HG03565 (cell line): ENCODE measurements at regions not wholly inside any gene's neighbourhood (a gene's known extent, or its start where the extent isn't known, plus 50 kb on each side); places are given as distances from the start of the nearest gene placed in this dataset.
"Not testable (repeated sequence)": the region's sequence is repeated elsewhere in the genome, so short reads cannot be mapped to it uniquely, and the experiment has no call there.

Experiments
- ATAC-seq: cut with Tn5 transposase; IDR thresholded peaks from one replicate; pipeline ENCODE4 v1.9.1; 2021; ENCODE audit warnings: mild to moderate bottlenecking, moderate library complexity; ENCODE audit not compliant: unreplicated experiment

DNA sequence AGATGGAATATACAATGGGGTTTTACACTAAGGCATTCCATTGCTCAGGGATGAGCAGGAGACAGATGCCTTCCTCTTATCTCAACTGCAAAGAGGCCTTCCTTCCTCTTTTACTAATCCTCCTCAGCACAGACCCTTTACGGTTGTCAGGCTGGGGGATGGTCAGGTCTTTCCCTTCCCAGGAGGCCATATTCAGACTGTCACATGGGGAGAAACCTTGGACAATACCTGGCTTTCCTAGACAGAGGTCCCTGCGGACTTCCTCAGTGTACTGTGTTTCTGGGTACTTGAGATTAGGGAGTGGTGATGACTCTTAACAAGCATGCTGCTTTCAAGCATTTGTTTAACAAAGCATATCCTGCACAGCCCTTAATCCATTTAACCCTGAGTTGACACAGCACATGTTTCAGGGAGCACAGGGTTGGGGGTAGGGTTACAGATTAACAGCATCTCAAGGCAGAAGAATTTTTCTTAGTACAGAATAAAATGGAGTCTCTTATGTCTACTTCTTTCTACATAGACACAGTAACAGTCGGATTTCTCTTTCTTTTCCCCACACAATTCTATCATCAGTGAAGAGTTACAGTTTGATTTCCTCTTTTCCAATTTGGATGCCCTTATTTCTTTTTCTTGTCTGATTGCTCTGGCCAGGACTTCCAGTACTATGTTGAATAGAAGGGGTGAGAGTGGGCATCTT is 737.1 kb downstream of the TRHDE start:
- not testable (repeated sequence) for ATAC-seq

DNA sequence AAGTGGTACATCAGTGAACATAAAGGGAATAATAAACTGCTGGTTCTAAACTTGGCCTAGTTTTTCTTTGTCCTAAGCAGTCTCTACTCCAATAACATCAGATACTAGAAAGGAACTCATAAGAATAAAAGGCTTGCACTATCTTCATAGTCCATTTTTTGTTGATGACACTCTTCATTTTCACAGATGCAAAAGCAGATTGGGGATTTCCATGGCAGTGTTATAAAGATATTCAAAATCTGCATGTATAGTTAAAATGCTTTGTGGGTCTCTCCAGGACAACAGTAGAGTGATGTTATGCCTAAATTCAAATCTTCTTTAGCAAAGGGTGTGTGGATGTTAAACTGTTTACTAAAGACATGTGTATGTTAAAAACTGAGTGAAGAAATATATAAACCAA is 745.8 kb downstream of the TRHDE start:
- no peak for ATAC-seq

DNA sequence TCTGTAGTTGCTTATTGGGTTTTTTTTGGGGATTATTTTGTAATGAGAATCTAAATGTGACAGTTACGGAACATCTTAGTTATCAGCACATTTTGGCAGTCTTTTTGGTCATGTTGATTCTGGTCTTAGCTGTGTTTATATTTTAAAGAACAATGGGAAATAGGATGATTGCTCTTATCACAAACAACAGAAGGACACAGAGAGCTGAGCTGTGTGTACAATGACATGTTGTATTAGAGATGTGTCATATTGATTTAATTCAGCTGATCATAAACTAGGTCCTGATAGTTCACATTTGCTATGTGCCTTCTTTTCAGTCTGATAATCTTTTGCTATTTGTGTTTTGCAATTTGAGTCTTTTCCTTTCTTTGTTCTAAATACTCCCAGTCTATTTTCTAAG is 781.7 kb downstream of the TRHDE start:
- ATAC-seq: no peak

DNA sequence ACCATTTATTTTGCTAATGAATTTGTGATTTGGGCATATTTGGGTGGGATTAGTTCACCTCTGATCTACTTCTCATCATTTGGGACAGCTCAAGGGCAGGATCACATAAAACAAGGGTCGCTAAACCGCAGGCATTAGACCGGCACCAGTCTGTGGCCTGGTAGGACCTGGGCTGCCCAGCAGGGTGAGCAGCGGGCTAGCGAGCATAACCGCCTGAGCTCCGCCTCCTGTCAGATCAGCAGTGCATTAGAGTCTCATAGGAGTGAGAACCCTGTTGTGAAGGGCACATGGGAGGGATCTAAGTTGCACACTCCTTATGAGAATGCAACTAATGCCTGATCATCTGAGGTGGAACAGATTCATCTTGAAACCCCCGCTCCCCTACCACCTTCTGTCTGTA is 785.3 kb downstream of the TRHDE start:
- no peak for ATAC-seq

DNA sequence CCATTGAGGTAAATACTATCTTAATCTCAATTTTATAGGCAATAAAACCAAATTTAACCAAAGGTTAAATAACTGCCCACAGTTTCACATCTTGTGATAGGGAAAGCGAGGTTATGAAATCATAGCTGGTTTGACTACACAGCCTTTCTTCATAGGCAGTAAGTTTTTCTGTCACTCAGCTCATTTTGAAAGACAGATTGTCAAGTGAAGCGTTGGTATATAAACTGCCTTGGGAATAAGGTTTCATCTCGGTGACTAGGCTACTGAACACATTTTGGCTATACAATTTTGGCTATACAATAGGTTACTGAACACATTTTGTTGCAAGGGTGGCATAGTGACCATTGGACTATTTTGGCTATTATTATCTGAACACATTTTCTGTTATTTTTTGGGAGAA is 793.7 kb downstream of the TRHDE start:
- ATAC-seq: no peak

DNA sequence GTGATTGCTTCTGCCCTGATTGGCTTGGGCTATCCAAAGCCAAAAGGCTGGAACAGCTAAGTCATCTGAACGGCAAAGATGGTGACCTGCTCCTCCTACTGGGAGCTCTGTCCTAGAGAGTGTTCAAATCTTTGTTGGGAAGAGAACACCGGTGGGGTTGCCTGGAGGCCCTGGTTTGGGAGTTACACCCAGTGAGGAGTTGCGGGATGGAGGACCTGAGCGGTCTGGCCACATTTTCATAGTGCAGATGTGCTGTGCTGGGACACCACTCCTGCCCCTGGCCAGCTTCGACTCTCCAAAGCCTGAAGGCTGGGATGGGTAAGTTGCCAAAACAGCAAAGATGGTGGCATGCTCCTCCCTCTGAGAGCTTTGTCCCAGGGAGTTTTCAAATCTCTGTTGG is 795.4 kb downstream of the TRHDE start:
- no peak for ATAC-seq

DNA sequence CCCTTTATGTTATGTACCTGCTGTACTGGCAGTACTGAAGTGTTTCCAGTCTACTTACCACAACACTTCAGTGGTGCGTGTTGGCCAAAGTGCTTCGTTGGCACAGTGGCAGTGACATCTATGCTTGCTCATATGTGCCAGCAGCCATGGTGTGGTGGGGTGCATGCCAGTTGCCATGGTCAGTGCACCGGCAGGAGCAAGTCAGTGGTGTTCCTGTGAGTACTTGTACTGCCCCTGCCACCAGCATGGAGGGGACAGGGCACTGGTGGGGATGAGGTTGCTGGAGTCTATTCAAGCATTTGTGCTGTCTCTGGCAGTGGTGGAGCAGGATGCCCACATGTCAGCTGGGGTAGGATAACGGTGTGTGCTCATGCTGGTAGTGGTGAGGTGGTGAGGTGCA is 800.0 kb downstream of the TRHDE start:
- no peak for ATAC-seq

DNA sequence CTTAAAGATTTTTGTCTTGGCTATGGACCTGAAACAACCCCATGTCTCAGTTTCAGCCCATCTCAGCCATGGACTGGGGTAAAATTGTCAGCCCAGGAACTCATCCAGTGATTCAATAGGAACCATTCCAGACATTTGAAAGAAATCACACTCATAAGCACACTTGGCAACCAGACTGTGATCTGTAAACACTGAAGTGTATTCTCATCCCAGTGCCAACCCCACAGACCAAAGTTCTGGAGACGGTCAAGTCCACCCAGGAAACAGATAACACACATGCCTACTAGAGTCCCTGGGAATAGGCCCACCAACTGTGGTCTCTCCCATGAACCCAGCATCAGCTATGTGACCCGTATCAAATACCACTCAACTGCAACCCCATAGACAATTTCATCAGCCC is 804.6 kb downstream of the TRHDE start:
- ATAC-seq: no peak

DNA sequence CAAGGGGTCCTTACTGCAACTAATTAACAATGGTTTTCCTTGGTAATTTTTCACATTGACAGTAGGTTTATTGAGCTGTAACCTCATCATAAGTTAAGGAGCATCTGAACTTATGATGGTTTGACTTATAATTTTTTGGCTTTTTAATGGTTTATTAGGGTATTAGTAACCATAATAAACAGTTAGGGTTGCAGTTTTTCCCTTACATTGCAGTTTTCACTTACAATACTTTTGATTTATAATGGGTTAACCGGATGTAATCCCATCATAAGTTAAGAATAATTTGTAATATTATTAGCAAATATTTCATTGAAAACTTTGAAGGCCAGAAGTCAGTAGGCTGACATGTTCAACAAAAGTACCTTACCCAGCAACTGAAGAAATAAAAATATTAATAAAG is 811.6 kb downstream of the TRHDE start:
- ATAC-seq: no peak

DNA sequence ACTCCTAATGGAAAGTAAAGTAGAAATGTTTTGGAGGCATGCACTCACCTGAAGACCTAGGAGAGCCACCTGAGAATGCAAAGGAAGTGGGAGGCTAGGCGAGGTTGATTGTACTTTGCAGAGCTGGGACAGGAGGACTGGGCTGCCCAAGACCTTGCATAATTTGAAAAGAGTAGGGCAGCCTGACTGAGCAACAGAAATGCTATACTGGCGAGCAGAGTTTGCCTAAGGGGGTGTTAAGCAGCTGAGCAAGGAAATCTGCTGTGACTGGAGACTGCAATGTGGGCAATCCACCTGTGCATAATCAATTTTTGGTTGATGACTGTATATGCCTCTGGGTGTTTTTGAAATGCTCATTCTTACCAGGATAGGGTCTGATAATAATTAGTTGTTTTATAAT is 834.1 kb downstream of the TRHDE start:
- ATAC-seq: no peak

DNA sequence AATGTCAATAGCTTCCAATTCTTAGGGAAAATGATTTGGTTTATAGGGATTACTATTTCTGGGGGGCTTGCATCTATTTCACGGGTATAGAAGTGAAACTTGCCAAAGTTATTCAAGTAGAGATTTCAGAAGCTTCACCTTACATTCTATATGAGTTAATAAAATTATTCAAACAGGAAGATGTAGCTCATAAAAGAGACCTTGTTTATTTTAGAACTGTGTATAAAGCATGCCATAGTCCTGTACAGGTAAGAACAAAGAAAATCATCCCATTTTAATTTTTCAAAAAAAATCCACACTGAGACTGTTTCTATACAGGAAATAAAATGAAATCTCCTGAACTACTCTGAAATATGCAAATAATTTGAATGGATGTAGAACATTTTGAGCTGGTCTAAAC is 834.7 kb downstream of the TRHDE start:
- ATAC-seq: no peak

DNA sequence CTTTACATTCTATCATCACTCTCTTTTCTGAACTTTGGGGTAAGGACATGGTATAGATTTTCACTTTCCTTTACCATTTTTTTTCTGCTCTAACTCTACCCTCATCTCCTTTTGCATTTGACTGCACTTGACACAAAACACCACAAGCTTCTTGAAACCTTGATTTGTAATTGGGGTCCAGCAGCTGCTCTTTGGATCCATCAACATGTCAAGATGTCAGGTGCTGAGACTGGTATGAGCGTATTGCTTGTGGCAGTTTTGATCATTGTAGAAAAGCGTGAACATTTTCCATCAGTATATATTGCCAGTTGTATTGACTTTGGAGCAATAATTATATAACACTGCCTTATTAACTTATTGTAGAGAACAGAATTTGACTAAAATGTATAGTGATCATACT is 838.6 kb downstream of the TRHDE start:
- ATAC-seq: no peak

DNA sequence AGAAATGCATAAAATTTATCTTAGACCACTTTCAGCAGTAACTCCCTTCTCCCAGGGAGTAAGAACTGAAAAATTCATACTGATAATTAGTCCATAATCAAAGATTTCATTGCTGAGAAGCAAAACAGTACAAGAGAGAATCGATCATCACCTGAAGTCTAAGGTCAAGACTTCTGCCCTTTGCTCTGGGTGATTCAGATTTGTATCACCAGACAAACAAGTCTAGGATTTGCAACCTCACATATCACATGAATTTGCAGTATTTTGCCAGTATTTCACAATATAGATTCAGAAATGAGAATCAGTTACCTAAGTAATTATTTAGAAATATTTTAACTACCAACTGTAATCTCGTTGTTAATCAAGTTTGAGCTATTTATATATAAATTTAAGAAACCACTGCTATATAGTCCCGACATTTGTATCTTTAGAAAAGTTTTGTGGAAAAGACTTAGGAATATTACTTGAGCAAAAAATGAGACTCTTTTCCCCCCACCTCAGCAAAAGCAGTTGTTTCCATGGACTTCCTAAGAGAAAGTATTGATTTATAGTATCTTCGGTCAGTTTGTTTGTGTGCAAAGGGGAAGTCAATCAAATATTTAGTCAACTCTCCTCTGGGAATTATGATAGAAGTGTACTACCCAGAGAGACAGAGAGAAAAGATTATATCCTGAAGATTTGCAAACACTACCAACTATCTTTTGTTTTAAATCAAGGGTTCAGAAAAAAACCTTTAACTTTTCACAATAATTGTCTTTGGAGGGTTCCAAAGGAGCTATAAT is 840.1 kb downstream of the TRHDE start:
- no peak for ATAC-seq

DNA sequence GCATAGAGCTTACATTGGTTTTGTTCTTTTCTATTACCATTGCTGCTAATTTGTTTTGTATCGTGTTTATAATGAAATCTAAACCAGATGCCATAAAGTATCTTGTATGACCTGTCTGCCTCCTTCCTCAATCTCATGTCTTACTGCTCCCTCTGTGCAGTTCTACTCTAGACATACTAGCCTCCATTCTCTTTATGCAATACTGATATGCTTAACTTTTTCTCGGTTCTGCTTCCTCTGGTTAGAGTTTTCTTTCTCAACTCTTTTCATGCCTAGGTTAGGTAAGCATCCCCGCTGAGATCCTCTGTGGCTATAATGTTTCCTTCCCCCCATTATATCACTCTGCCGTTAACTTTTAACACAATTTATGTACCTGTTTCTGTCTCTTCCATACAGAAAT is 852.3 kb downstream of the TRHDE start:
- ATAC-seq: no peak

DNA sequence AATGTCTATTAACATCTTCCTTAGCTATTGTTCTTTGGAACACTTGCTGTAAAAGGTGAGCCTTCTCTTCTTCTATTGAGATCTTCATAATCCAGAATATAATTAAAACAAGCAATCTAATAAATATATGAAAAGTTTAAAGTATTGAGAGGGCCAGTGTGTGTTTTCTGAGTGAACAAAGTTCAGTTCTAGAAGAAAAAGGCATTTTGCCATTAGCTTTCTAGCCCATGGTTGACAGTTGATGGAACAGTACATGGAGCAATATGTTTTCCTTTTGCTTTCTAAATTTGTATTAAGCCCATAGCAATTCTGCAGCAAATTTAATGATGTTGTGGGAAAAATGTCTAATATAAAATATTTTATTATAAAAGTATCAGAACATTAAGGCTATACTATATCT is 853.0 kb downstream of the TRHDE start:
- no peak for ATAC-seq

DNA sequence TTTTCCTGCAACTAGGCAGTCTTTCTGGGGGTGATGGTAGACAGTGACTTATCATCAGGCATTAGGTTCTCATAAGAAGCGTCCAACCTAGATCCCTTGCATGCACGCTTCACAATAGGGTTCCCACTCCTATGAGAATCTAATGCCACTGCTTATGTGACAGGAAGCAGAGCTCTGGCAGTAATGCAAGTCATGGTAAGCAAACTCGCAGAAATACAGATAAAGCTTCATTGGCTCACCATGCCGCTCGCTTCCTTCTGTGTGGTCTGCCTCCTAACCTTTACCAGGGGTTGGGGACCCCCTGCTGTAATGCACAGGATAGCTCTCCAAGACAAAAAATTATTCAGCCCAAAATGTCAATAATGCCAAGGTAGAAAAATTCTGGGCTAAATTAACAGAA is 864.2 kb downstream of the TRHDE start:
- no peak for ATAC-seq

DNA sequence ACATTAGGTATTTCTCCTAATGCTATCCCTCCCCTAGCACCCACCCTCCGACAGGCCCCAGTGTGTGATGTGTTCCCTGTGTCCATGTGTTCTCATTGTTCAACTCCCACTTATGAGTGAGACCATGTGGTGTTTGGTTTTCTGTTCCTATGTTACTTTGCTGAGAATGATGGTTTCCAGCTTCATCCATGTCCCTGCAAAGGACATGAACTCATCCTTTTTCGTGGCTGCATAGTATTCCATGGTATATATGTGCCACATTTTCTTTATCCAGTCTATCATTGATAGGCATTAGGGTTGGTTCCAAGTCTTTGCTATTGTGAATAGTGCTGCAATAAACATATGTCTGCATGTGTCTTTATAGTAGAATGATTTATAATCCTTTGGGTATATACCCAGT is 867.5 kb downstream of the TRHDE start:
- ATAC-seq: not testable (repeated sequence)

DNA sequence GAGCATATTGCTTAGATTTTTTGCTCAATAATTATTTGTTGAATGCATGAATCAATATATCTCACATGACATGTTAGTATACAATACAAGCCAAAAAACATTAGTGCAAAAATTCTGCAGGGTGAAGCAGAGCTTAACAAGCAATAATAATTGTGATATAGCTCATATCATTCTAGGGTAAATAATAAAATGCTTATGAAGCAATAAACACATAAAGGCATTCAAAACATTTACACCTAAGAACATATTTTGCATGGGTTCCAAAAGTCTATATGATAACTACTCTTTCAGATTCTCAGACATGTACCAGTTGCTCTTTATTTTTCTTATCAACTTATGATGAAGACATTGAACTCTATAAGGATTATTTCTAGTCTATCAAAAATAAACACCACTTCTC is 886.2 kb downstream of the TRHDE start:
- ATAC-seq: no peak

DNA sequence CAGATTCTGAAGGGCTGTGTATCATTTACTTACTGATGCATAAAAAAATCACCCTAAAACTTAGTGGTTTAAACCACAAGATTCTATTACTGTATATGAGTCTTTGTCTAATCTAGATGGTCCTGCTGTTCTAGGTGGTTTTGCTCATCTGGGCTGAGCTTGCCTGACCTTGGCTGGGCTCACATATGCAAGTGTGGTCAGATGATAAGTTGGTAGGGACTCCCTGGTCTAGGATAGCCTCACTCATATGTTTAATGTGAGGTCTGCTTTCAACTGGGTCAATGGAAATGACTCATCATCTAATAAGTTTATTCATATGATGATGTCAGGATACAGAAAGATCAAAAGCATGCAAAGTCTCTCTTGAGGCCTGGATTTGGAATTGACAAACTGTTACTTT is 887.8 kb downstream of the TRHDE start:
- no peak for ATAC-seq

DNA sequence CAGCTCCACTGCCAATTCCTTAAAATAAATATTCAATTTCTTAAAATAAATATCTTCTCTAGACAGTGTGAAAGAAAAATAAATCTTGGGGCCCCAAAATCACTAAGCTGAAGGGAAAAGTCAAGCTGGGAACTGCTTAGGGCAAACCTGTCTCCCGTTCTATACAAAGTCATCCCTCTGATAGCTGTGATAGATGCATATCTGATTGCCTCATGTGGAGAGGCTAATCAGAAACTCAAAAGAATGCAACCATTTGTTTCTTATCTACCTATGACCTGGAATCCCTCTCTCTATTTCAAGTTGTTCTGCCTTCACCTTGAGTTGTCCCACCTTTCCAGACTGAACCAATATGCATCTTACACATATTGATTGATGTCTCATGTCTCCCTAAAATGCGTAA is 889.8 kb downstream of the TRHDE start:
- ATAC-seq: no peak

DNA sequence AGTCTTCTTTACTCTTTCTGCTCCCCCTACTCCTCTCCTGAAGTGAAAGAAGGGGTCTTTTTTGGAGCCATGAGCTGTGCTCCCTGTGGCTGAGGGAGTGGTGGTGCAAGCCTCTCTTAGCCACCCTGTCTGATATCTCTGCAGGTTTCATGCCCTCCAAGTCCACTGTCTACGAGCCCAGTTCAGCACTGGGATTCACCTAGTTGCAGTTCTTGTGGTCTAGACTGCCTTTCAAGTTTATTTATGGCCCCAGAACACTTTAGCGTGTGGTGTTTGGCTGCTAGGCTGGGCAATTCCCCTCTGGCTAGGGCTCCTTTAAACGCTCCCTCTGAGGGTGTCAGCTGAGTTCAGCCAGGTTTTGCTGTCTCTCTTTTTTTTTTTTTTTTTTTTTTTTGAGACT is 908.6 kb downstream of the TRHDE start:
- ATAC-seq: no peak

DNA sequence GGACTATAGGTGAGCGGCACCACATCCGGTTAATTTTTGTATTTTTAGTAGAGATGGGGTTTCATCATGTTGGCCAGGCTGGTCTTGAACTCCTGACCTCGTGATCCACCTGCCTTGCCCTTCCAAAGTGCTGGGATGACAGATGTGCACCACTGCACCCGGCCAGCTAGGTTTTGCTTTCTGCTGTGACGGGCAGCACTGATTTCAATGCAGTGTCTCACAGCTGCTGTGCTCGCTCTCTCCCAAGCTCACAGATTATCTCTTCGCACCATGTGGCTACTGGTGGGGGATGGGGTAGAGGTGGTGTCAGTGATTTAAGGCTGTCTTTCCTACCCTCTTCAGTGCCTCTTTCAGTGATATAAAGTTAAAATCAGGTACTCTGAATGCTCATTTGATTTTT is 909.1 kb downstream of the TRHDE start:
- no peak for ATAC-seq

DNA sequence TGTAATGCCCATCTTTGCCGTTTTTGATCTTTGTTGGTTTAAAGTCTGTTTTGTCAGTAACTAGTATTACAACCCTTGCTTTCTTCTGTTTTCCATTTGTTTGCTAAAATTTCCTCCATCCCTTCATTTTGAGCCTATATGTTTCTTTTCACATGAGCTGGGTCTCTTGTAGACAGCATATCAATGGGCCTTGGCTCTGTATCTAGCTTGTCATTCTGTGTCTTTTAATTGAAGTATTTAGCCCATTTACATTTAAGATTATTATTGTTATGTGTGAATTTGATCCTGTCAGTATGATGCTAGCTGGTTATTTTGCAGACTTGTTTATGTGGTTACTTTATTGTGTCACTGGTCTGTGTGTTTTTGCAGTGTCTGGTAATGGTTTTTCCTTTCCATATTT is 913.2 kb downstream of the TRHDE start:
- ATAC-seq: no peak
